Mesendoderm (in vitro differentiated cells): ENCODE measurements at regions not wholly inside any gene's neighbourhood (a gene's known extent, or its start where the extent isn't known, plus 50 kb on each side); places are given as distances from the start of the nearest gene placed in this dataset.

Source experiments
- DNase-seq: peaks from one replicate; pipeline ENCODE4 v3.0.0; 2013
- H2AK5ac ChIP-seq: 2 replicates; pipeline ENCODE4 v1.6.1; 2013; ENCODE audit warnings: low read length, inconsistent platforms
- H2BK120ac ChIP-seq: 2 replicates; pipeline ENCODE4 v1.6.1; 2013; ENCODE audit warnings: low read depth, mild to moderate bottlenecking, low read length, moderate library complexity, mixed read lengths
- H2BK15ac ChIP-seq: replicated peaks from 2 replicates; pipeline ENCODE4 v1.6.1; 2013; ENCODE audit warnings: low read depth, mild to moderate bottlenecking, moderate library complexity
- H2BK5ac ChIP-seq: 2 replicates; pipeline ENCODE4 v1.6.1; 2013; ENCODE audit warnings: low read length, inconsistent platforms
- H3K18ac ChIP-seq: 2 replicates; pipeline ENCODE4 v1.6.1; 2013; ENCODE audit warnings: mild to moderate bottlenecking, low read length, mixed read lengths
- H3K23ac ChIP-seq: one replicate; pipeline ENCODE4 v1.6.1; 2013; ENCODE audit warnings: low read length
- H3K27ac ChIP-seq: 2 replicates; pipeline ENCODE4 v1.5.1; 2013; ENCODE audit warnings: low read depth, mild to moderate bottlenecking, inconsistent platforms, low read length, moderate library complexity
- H3K27me3 ChIP-seq: 2 replicates; pipeline ENCODE4 v1.6.1; 2013; ENCODE audit warnings: low read length, control low read depth, mild to moderate bottlenecking, inconsistent platforms; ENCODE audit not compliant: insufficient read depth, poor library complexity
- H3K36me3 ChIP-seq: 2 replicates; pipeline ENCODE4 v1.6.1; 2013; ENCODE audit warnings: low read length, inconsistent platforms; ENCODE audit not compliant: control insufficient read depth, insufficient read depth
- H3K4ac ChIP-seq: one replicate; pipeline ENCODE4 v1.6.1; 2013; ENCODE audit warnings: low read depth, mild to moderate bottlenecking, low read length, moderate library complexity
- H3K4me1 ChIP-seq: 2 replicates; pipeline ENCODE4 v1.6.1; 2013; ENCODE audit warnings: low read depth, low read length, inconsistent platforms; ENCODE audit not compliant: control insufficient read depth
- H3K4me2 ChIP-seq: 2 replicates; pipeline ENCODE4 v1.6.1; 2013; ENCODE audit warnings: low read length
- H3K4me3 ChIP-seq: 2 replicates; pipeline ENCODE4 v1.5.1; 2013; ENCODE audit warnings: mild to moderate bottlenecking, low read length
- H3K56ac ChIP-seq: one replicate; pipeline ENCODE4 v1.6.1; 2013; ENCODE audit warnings: low read length
- H3K79me1 ChIP-seq: 2 replicates; pipeline ENCODE4 v1.6.1; 2013; ENCODE audit warnings: low read length, inconsistent platforms
- H3K79me2 ChIP-seq: 2 replicates; pipeline ENCODE4 v1.6.1; 2013; ENCODE audit warnings: mild to moderate bottlenecking, low read length; ENCODE audit not compliant: control insufficient read depth, insufficient read depth
- H3K9ac ChIP-seq: 2 replicates; pipeline ENCODE4 v1.6.1; 2013; ENCODE audit warnings: low read length, inconsistent platforms
- H4K5ac ChIP-seq: one replicate; pipeline ENCODE4 v1.6.1; 2013; ENCODE audit warnings: low read length
- H4K8ac ChIP-seq: one replicate; pipeline ENCODE4 v1.6.1; 2013; ENCODE audit warnings: low read depth, mild to moderate bottlenecking, control low read depth, low read length, moderate library complexity
- WGBS: extraction: QIAGEN DNeasy Blood & Tissue Kit; methylation state at CpG from one replicate; pipeline ENCODE4 v1.1.7; 2013; ENCODE audit warnings: low lambda C conversion rate, missing lambda C conversion rate; ENCODE audit not compliant: insufficient coverage; ENCODE audit errors: extremely low coverage; 5-methylcytosine and 5-hydroxymethylcytosine counted together

DNA sequence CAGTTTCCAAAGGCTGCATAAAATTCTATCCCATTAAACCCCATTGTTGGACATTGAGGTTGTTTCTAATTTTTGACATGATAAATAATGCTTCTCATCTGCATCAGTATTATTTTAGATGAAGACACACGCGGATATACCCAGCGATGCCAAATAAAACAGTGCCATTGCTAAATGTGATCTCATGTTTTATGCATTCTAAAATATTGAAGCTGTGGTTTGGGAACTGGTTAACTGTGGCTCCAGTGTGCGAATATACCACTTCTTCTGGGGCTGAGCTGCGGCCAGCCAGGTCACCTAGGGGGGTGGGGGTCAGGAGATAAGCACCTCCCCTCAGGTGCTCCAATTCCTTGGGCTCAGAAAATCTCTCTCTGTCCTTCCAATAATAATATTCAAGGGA lies 230.0 kb downstream of the ADAMTS9 start:
- WGBS = no CpG with 5 or more reads among the region's 5 CpGs

DNA sequence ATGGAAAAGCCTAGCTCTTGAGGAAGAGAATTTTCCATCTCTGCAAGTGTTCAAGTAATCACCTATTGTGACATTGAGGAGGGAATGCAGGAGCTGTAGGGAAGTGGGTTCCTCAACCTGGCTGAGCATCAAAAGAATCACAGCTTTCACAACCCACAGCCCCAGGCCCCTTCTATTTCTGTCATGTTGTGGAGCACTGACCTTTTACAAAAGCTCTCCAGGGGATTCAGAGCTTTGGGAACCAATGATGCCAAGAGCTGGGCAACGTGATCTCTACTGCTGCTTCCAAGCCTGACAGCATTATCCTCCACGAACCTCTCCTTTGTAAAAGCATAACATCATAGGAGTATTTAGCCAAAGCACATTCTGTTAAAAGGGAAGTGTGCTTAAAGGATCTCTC lies 231.1 kb downstream of the ADAMTS9 start:
- no peak for DNase-seq
- Histone ChIP-seq H4K5ac (no peak overlapping the region), H3K56ac (no peak overlapping the region), H2AK5ac (no peak overlapping the region), H3K4me2 (no peak overlapping the region), H3K9ac (no peak overlapping the region), H3K4ac (no peak overlapping the region), H2BK15ac (no peak overlapping the region), H3K4me3 (no peak overlapping the region), H3K4me1 (no peaks in the 10 kb centered on the region), H2BK5ac (no peak overlapping the region), H3K27me3 (no peaks in the 10 kb centered on the region), H3K27ac (no peak overlapping the region), H3K36me3 (no peaks in the 10 kb centered on the region), H4K8ac (no peak overlapping the region), H3K79me1 (no peaks in the 10 kb centered on the region), H3K23ac (no peak overlapping the region), H2BK120ac (no peak overlapping the region), H3K18ac (no peak overlapping the region), H3K79me2 (no peaks in the 10 kb centered on the region)
- WGBS = no CpG with 5 or more reads among the region's 2 CpGs

More for the DNA sequence above, 230.0 kb downstream of the ADAMTS9 start:
- Histone ChIP-seq H2BK5ac (no peak overlapping the region), H3K36me3 (no peaks in the 10 kb centered on the region), H3K27ac (no peak overlapping the region), H3K18ac (no peak overlapping the region), H2BK15ac (no peak overlapping the region), H3K4me2 (no peak overlapping the region), H3K4me1 (no peaks in the 10 kb centered on the region), H3K79me1 (no peaks in the 10 kb centered on the region), H3K4ac (no peak overlapping the region), H4K8ac (no peak overlapping the region), H2BK120ac (no peak overlapping the region), H3K79me2 (no peaks in the 10 kb centered on the region), H2AK5ac (no peak overlapping the region), H3K27me3 (no peaks in the 10 kb centered on the region), H3K23ac (no peak overlapping the region), H3K9ac (no peak overlapping the region), H3K4me3 (no peak overlapping the region), H3K56ac (no peak overlapping the region), H4K5ac (no peak overlapping the region)
- no peak for DNase-seq

DNA sequence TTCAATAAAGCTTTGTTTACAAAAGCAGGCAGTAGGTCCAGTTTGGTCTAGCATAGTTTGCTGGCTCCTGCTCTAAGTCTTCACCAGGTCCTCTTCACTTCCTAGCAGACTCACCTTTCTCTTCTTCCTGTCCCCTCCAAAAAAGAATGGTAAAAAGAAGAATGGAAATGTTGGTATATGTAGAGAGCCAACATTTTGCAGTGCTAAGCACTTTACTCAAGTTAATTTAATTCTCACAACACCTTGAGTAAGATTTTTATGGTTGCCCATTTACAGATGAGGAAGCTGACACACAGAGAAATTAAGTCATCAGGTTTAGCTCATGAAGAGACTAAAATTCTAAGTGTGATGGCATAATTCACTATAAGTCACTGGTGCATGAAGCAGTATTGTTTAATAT lies 230.1 kb upstream of the PRICKLE2 start:
- Histone ChIP-seq H3K79me1 (no peaks in the 10 kb centered on the region), H2BK120ac (no peak overlapping the region), H3K4me1 (no peaks in the 10 kb centered on the region), H2BK15ac (no peak overlapping the region), H3K9ac (no peak overlapping the region), H3K27me3 (no peaks in the 10 kb centered on the region), H3K36me3 (no peaks in the 10 kb centered on the region), H3K56ac (no peak overlapping the region), H3K23ac (no peak overlapping the region), H4K8ac (no peak overlapping the region), H4K5ac (no peak overlapping the region), H3K4ac (no peak overlapping the region), H3K4me3 (no peak overlapping the region), H2BK5ac (no peak overlapping the region), H3K18ac (no peak overlapping the region), H3K4me2 (no peak overlapping the region), H3K27ac (no peak overlapping the region), H2AK5ac (no peak overlapping the region), H3K79me2 (no peaks in the 10 kb centered on the region)
- DNase-seq = no peak

DNA sequence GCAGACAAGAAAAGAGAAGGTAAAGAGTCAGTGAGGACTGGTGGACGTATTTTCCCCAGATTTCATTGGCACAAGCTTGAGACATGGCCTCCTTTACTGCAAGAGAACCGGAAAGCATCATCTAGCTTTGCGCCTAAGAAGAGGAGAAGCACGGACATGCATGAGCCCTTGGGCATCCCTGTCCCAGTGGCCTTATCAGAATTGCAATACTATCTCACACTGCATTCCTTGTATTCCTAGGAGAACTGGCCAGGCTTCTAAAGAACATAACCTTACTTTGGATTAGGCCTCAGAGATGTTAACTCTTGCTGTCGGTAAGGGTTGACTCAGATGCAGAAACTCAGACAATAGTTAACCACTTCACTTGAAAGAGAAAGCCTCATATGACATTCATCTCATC lies 229.5 kb upstream of the PRICKLE2 start:
- Histone ChIP-seq H3K27me3 (no peaks in the 10 kb centered on the region), H3K4me3 (no peak overlapping the region), H4K8ac (no peak overlapping the region), H2BK120ac (no peak overlapping the region), H3K4me2 (no peak overlapping the region), H3K79me2 (no peaks in the 10 kb centered on the region), H3K4ac (no peak overlapping the region), H4K5ac (no peak overlapping the region), H2AK5ac (no peak overlapping the region), H2BK5ac (no peak overlapping the region), H3K4me1 (no peaks in the 10 kb centered on the region), H3K18ac (no peak overlapping the region), H3K9ac (no peak overlapping the region), H3K79me1 (no peaks in the 10 kb centered on the region), H2BK15ac (no peak overlapping the region), H3K23ac (no peak overlapping the region), H3K56ac (no peak overlapping the region), H3K27ac (no peak overlapping the region), H3K36me3 (no peaks in the 10 kb centered on the region)
- no peak for DNase-seq
- no CpG with 5 or more reads among the region's 5 CpGs for WGBS

DNA sequence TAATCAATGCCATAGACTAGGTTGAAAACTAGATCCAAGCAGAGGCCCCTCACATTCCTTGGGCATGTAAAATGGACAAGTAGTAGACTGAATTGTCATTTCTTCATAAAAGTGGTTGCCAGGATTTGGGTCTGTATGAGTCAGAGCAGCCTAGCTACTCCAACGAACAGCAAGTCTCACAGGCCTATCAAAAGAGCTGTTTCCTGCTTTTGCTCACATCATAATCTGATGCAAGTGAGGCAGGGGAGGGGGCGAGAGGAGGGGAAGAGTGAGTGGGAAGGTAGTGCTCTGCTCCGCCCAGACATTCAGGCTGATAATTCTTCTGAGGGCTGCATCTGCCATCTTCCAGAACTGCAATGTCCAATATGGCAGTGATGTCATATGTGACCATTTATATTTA lies 228.9 kb upstream of the PRICKLE2 start:
- no peak overlapping the region for H3K56ac ChIP-seq
- WGBS = no CpG with 5 or more reads among the region's 3 CpGs
- H3K4me1 ChIP-seq = no peaks in the 10 kb centered on the region
- H3K79me2 ChIP-seq = no peaks in the 10 kb centered on the region
- H3K27ac ChIP-seq = no peak overlapping the region
- no peak overlapping the region for H3K9ac ChIP-seq
- H4K5ac ChIP-seq = no peak overlapping the region
- no peak overlapping the region for H2BK120ac ChIP-seq
- no peak overlapping the region for H3K18ac ChIP-seq
- H3K4me3 ChIP-seq = no peak overlapping the region
- H3K23ac ChIP-seq = no peak overlapping the region
- no peaks in the 10 kb centered on the region for H3K27me3 ChIP-seq
- no peak overlapping the region for H2BK15ac ChIP-seq
- H3K79me1 ChIP-seq = no peaks in the 10 kb centered on the region
- no peak overlapping the region for H2BK5ac ChIP-seq
- H3K4me2 ChIP-seq = no peak overlapping the region
- no peaks in the 10 kb centered on the region for H3K36me3 ChIP-seq
- peak; percentile 50 for DNase-seq
- H4K8ac ChIP-seq = no peak overlapping the region
- H2AK5ac ChIP-seq = no peak overlapping the region
- no peak overlapping the region for H3K4ac ChIP-seq

DNA sequence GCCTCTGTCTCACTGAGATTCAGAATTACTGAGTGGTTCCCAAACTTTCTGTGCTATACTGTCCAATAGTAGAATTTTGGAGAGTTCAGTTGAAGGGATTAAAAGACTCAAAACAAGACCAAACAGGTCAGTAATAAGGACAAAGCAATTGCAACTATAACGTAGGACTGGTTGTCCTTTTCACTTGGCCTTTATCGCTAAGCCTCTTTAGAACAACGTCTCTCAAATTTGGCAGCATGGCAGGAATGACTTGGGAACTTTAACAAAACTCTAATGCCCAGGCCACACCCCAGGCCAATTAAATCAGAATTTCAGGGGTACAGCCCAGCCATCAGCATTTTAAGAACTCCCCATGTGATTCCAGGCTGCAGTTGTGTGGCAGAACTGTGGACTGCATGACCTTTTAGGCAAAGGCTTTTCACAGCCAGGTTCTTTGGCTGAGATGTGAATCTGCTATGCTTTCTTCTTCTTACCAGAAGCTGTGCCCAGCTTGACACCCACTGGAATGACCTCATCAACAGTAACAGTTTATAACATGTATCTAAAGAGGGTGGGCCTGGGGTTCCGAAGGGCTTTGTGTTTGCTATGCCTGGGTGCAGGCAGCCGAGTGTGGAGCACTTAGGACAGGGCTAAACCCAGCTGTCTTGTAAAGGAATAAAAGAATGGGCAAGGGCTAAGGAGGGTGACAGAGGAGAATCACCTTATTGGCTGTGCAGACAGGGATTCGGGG lies 226.2 kb upstream of the PRICKLE2 start:
- no peaks in the 10 kb centered on the region for H3K79me2 ChIP-seq
- H3K4me3 ChIP-seq = no peak overlapping the region
- H3K36me3 ChIP-seq = no peaks in the 10 kb centered on the region
- no peak overlapping the region for H3K4me2 ChIP-seq
- no peak overlapping the region for H2BK15ac ChIP-seq
- H3K18ac ChIP-seq = no peak overlapping the region
- no peak overlapping the region for H3K56ac ChIP-seq
- H4K5ac ChIP-seq = no peak overlapping the region
- no peak overlapping the region for H4K8ac ChIP-seq
- H2AK5ac ChIP-seq = no peak overlapping the region
- no peak overlapping the region for H2BK120ac ChIP-seq
- no peak overlapping the region for H3K9ac ChIP-seq
- no peak overlapping the region for H3K4ac ChIP-seq
- no peak overlapping the region for H3K27ac ChIP-seq
- no CpG with 5 or more reads among the region's 6 CpGs for WGBS
- no peaks in the 10 kb centered on the region for H3K27me3 ChIP-seq
- H3K23ac ChIP-seq = no peak overlapping the region
- DNase-seq = no peak
- no peaks in the 10 kb centered on the region for H3K4me1 ChIP-seq
- no peaks in the 10 kb centered on the region for H3K79me1 ChIP-seq
- no peak overlapping the region for H2BK5ac ChIP-seq
